AG09309 (cell line): ENCODE measurements at regions not wholly inside any gene's neighbourhood (a gene's known extent, or its start where the extent isn't known, plus 50 kb on each side); places are given as distances from the start of the nearest gene placed in this dataset.

Experiments
- DNase-seq: peaks from one replicate; pipeline ENCODE4 v3.0.0-alpha.2; 2010; ENCODE audit warnings: low read depth
- H3K4me3 ChIP-seq: 2 replicates; pipeline ENCODE4 v1.5.1; 2011; ENCODE audit warnings: mild to moderate bottlenecking, low read depth, low read length, moderate library complexity; ENCODE audit not compliant: control insufficient read depth
- TF ChIP-seq, protein P1 (sequence below): IDR thresholded peaks from 2 replicates; pipeline ENCODE4 v1.5.1; 2011; ENCODE audit warnings: mild to moderate bottlenecking, low read depth, low read length, inconsistent platforms; ENCODE audit not compliant: insufficient read depth, control insufficient read depth; ENCODE audit errors: missing control alignments

DNA sequence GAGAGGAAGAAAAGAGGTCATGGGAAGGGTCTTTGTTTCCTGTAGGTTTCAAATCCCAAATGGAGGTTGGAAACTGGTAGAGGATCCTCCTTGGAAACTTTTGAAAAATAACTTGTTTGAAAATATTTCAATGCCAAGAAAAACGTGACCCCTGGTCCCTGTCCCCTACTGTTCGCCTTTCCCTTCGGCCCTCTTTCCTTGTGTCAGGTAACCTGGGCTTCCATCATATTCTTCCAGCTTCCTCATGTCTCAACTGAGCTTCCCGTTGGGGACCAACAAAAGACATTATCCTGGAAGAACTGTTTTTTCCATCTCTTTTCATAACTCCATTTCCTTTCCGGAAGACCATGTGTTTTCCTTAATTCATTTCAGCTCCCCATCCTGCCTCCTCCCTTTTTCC is 266.8 kb upstream of the ANKRD55 start:
- TF ChIP-seq, protein P1, sequence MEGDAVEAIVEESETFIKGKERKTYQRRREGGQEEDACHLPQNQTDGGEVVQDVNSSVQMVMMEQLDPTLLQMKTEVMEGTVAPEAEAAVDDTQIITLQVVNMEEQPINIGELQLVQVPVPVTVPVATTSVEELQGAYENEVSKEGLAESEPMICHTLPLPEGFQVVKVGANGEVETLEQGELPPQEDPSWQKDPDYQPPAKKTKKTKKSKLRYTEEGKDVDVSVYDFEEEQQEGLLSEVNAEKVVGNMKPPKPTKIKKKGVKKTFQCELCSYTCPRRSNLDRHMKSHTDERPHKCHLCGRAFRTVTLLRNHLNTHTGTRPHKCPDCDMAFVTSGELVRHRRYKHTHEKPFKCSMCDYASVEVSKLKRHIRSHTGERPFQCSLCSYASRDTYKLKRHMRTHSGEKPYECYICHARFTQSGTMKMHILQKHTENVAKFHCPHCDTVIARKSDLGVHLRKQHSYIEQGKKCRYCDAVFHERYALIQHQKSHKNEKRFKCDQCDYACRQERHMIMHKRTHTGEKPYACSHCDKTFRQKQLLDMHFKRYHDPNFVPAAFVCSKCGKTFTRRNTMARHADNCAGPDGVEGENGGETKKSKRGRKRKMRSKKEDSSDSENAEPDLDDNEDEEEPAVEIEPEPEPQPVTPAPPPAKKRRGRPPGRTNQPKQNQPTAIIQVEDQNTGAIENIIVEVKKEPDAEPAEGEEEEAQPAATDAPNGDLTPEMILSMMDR = no peak
- DNase-seq = no peak
- no peak overlapping the region for H3K4me3 ChIP-seq

DNA sequence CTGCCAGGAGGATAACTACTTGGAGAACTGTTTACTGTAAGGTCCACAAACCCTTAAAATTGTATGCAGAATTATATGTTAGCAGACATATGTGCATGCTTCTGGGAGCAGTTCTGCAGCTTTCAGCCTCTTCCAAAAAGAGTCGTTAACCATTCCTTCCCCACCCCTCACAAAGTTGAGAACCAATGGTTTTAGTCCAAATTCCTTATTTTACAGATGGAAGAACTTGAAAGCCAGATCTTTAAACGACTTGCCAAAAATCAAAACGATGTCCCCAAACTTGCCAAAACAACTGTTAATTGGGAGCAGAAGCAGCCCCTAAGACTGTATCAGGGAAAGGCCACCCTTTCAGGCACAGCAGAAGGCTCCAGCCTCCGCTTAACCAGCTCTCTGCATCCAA is 266.4 kb upstream of the ANKRD55 start:
- DNase-seq = no peak
- TF ChIP-seq, protein P1 = no peak

DNA sequence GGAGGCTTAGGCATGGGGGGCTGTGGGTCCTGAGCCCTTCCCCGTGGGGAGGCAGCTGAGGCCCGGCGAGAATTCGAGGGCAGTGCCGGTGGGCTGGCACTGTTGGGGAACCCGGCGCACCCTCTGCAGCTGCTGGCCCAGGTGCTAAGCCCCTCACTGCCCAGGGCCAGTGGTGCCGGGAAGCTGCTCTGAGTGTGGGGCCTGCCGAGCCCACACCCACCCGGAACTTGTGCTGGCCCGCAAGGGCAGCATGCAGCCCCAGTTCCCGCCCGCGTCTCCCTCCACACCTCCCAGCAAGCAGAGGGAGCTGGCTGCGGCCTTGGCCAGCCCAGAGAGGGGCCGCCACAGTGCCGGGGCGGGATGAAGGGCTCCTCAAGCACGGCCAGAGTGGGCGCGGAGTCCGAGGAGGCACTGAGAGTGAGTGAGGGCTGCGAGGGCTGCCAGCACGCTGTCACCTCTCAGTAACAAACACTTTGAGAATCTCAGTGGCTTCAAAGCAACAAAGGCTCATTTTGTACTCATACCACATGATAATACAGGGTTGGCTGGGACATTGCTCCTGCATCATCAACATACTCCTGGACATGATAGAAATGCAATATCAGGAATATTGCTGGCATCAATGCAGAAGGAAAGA is 265.7 kb upstream of the ANKRD55 start:
- TF ChIP-seq, protein P1 = no peak
- DNase-seq = no peak
- no peak overlapping the region for H3K4me3 ChIP-seq

More for the DNA sequence above, 266.4 kb upstream of the ANKRD55 start:
- H3K4me3 ChIP-seq = no peak overlapping the region

DNA sequence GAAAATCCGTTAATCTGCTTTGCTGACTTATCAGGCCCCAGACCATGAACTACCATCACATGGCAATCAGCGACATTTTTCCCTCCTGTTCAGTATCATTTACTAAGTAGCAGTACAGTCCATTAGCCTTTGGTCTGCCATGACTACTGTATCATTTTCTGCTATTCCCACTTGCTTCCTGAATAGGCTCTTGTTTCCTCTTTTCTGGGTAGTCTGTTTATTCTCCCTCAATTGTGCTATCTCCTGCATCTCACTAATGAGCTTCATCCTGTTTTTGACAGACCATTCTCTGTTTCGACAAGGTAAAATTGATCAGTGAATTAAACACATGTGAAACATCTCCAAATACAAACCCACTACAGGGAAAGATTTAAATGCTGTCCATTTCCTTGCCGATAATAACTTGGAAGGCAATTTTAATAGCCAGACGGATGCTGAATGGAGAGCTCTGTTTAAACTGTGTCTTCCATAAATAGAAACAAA is 263.5 kb upstream of the ANKRD55 start:
- TF ChIP-seq, protein P1 = no peak
- DNase-seq = no peak
- no peak overlapping the region for H3K4me3 ChIP-seq

DNA sequence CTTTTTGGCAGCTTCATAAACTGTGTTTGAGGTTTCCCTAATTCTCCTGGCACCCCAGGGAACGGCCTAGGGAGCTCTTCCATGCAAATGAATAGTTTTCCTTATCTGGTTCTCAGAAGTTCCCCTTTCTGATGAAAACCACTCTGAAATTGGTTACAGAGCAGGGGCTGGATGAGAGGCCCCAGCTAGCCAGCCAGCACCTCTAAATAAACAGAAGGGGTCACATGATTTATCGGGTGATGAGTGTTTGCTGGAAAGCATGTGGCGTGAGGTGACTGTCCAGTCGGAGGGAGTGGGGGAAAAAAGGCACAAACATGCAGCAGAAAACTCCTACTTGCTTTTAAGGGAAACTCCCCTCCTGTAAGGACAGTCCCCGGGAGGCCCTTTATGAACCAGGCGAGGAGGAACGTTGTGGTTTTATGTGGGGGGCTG is 261.2 kb upstream of the ANKRD55 start:
- TF ChIP-seq, protein P1 = no peak
- no peak overlapping the region for H3K4me3 ChIP-seq
- no peak for DNase-seq

DNA sequence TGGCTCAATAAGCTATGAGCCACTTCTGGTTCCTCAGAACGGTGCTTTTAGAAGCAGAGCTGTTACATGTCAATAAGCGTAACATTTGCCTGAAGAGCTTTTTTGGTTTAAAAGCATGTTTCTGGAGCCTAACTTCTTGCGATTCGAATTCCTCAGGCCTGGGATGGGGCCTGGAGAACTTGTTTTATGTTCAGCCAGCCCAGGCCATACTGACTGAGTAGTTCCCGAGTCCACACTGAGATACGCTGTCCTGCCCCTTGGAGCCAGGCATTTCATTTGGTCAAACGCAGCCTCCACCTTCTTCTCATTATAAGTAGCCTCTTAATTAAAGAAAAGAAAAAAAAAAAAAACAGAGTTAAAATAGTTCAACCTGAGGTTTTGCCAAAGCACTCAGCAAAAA is 260.6 kb upstream of the ANKRD55 start:
- TF ChIP-seq, protein P1 = no peak
- H3K4me3 ChIP-seq = no peak overlapping the region
- DNase-seq = no peak
